ENCODE measurements at regions not wholly inside any gene's neighbourhood (a gene's known extent, or its start where the extent isn't known, plus 50 kb on each side); places are given as distances from the start of the nearest gene placed in this dataset.
"Not testable (repeated sequence)": the region's sequence is repeated elsewhere in the genome, so short reads cannot be mapped to it uniquely, and the experiment has no call there.

GRCh38 chr5:164145458-164145857, 640.0 kb downstream of the MAT2B start:
- no peak for DNase-seq

GRCh38 chr5:164146223-164146622, 640.8 kb downstream of the MAT2B start:
- DNase-seq, result no peak

GRCh38 chr5:164148292-164148691, 642.9 kb downstream of the MAT2B start:
- no peak for DNase-seq

GRCh38 chr5:164152539-164152938, 647.1 kb downstream of the MAT2B start:
- DNase-seq, result not testable (repeated sequence)

- no peak for DNase-seq
These were observed 648.2 kb downstream of the MAT2B start for GRCh38 chr5:164153469-164154172.

- DNase-seq, result no peak
These were observed 665.4 kb downstream of the MAT2B start for GRCh38 chr5:164170814-164171213.

- DNase-seq, result no peak
These were observed 669.7 kb downstream of the MAT2B start for GRCh38 chr5:164175083-164175482.

GRCh38 chr5:164179406-164179805, 674.0 kb downstream of the MAT2B start:
- DNase-seq, result no peak

- DNase-seq, result no peak
These were observed 676.2 kb downstream of the MAT2B start for GRCh38 chr5:164181604-164182003.

GRCh38 chr5:164184158-164184557, 678.7 kb downstream of the MAT2B start:
- DNase-seq, result no peak

GRCh38 chr5:164185000-164185399, 679.6 kb downstream of the MAT2B start:
- DNase-seq, result no peak

GRCh38 chr5:164186550-164186949, 681.1 kb downstream of the MAT2B start:
- DNase-seq, result no peak

GRCh38 chr5:164187785-164188184, 682.4 kb downstream of the MAT2B start:
- no peak for DNase-seq

GRCh38 chr5:164188733-164189148, 683.3 kb downstream of the MAT2B start:
- DNase-seq, result no peak

- DNase-seq, result no peak
These were observed 685.8 kb downstream of the MAT2B start for GRCh38 chr5:164191240-164191639.

GRCh38 chr5:164202338-164202737, 696.9 kb downstream of the MAT2B start:
- DNase-seq, result no peak

- no peak for DNase-seq
These were observed 698.3 kb downstream of the MAT2B start for GRCh38 chr5:164203581-164204225.

GRCh38 chr5:164204338-164204946, 699.0 kb downstream of the MAT2B start:
- DNase-seq, result no peak

- DNase-seq, result no peak
These were observed 700.8 kb downstream of the MAT2B start for GRCh38 chr5:164206196-164206595.

- no peak for DNase-seq
These were observed 702.2 kb downstream of the MAT2B start for GRCh38 chr5:164207646-164208045.

- DNase-seq, result no peak
These were observed 705.1 kb downstream of the MAT2B start for GRCh38 chr5:164210491-164210890.

- no peak for DNase-seq
These were observed 709.3 kb downstream of the MAT2B start for GRCh38 chr5:164214698-164215097.

- no peak for DNase-seq
These were observed 712.0 kb downstream of the MAT2B start for GRCh38 chr5:164217464-164217863.

GRCh38 chr5:164220522-164220921, 715.1 kb downstream of the MAT2B start:
- no peak for DNase-seq
